ENCODE measurements at regions not wholly inside any gene's neighbourhood (a gene's known extent, or its start where the extent isn't known, plus 50 kb on each side); places are given as distances from the start of the nearest gene placed in this dataset.

- Histone ChIP-seq H3K4me3 (replicated peaks; ENCODE audit: insufficient read depth, low read length) (no peak overlapping the region), H3K27me3 (ENCODE audit: insufficient read depth, poor library complexity, severe bottlenecking) (no peaks in the 10 kb centered on the region), H3K27ac (replicated peaks) (no peak overlapping the region)
- DNase-seq (ENCODE audit: low read depth in 1 of 2, low spot score in 1 of 2): no peak
- TF ChIP-seq SPI1 (IDR thresholded peaks at IDR 0.05; ENCODE audit: borderline replicate concordance, low read depth): no peak
- TF ChIP-seq CTCF (IDR thresholded peaks at IDR 0.05; ENCODE audit: insufficient read depth, low read length): no peak
- no peak for TF ChIP-seq POLR2AphosphoS5 (IDR thresholded peaks at IDR 0.05; ENCODE audit: low read depth)
- TF ChIP-seq REST (IDR thresholded peaks at IDR 0.05; ENCODE audit: insufficient replicate concordance, low read depth): no peak
- no peak for TF ChIP-seq GABPA (IDR thresholded peaks at IDR 0.05; ENCODE audit: low read depth)
Measured at GRCh38 chr2:33836628-33837027, 237.5 kb upstream of the FAM98A start.

DNA sequence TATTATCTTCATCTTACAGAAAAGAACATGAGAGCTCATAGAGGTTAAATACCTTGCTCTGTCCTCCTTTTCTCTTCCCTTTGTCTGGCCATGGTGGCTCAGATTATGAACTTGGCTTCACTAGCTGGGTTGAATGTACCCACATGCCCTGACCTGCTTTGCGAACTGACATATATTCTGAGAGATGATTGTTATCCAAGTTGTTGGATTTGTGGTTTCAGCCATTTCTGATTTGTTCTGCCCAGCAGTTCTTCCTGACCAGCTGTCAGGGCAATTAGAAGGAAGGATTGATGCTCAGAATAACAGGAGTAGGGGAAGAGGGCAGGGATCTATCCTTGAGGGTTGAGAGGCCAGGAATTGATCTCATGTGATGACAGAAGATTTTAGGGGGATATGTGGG lies 236.8 kb upstream of the FAM98A start:
- DNase-seq (ENCODE audit: low read depth in 1 of 2, low spot score in 1 of 2): no peak
- no peak overlapping the region for H3K4me3 ChIP-seq (replicated peaks; ENCODE audit: insufficient read depth, low read length)
- no peaks in the 10 kb centered on the region for H3K27me3 ChIP-seq (ENCODE audit: insufficient read depth, poor library complexity, severe bottlenecking)
- H3K27ac ChIP-seq (replicated peaks): no peak overlapping the region
- TF ChIP-seq GABPA (IDR thresholded peaks at IDR 0.05; ENCODE audit: low read depth): no peak
- no peak for TF ChIP-seq SPI1 (IDR thresholded peaks at IDR 0.05; ENCODE audit: borderline replicate concordance, low read depth)

GRCh38 chr2:33822964-33823363 lies 223.9 kb upstream of the FAM98A start:
- no peak for DNase-seq (ENCODE audit: low read depth in 1 of 2, low spot score in 1 of 2)
- H3K4me3 ChIP-seq (replicated peaks; ENCODE audit: insufficient read depth, low read length): no peak overlapping the region
- TF ChIP-seq POLR2AphosphoS5 (IDR thresholded peaks at IDR 0.05; ENCODE audit: low read depth) (no peak), REST (IDR thresholded peaks at IDR 0.05; ENCODE audit: insufficient replicate concordance, low read depth) (no peak), GABPA (IDR thresholded peaks at IDR 0.05; ENCODE audit: low read depth) (no peak), CTCF (IDR thresholded peaks at IDR 0.05; ENCODE audit: insufficient read depth, low read length) (no peak), SPI1 (IDR thresholded peaks at IDR 0.05; ENCODE audit: borderline replicate concordance, low read depth) (no peak)
- H3K27me3 ChIP-seq (ENCODE audit: insufficient read depth, poor library complexity, severe bottlenecking): no peaks in the 10 kb centered on the region
- H3K27ac ChIP-seq (replicated peaks): no peak overlapping the region

- Histone ChIP-seq H3K4me3 (replicated peaks; ENCODE audit: insufficient read depth, low read length) (no peak overlapping the region), H3K27ac (replicated peaks) (no peak overlapping the region), H3K27me3 (ENCODE audit: insufficient read depth, poor library complexity, severe bottlenecking) (no peaks in the 10 kb centered on the region)
- DNase-seq (ENCODE audit: low read depth in 1 of 2, low spot score in 1 of 2): no peak
- TF ChIP-seq SPI1 (IDR thresholded peaks at IDR 0.05; ENCODE audit: borderline replicate concordance, low read depth): no peak
- no peak for TF ChIP-seq CTCF (IDR thresholded peaks at IDR 0.05; ENCODE audit: insufficient read depth, low read length)
- TF ChIP-seq REST (IDR thresholded peaks at IDR 0.05; ENCODE audit: insufficient replicate concordance, low read depth): no peak
- TF ChIP-seq POLR2AphosphoS5 (IDR thresholded peaks at IDR 0.05; ENCODE audit: low read depth): no peak
- TF ChIP-seq GABPA (IDR thresholded peaks at IDR 0.05; ENCODE audit: low read depth): no peak
Measured at GRCh38 chr2:33812707-33813106, 213.6 kb upstream of the FAM98A start.

All from HL-60 (cell line).